Vagina (tissue), 2 donors: ENCODE measurements at regions not wholly inside any gene's neighbourhood (a gene's known extent, or its start where the extent isn't known, plus 50 kb on each side); places are given as distances from the start of the nearest gene placed in this dataset.

ENCODE experiments used
- DNase-seq, 2 donors: peaks; one replicate each; pipeline ENCODE4 v3.0.0-alpha.2; 2017; ENCODE audit errors: extremely low spot score in 2 of 2
- H3K27ac ChIP-seq: fragments of 200-600 bp; sonication (generic); one replicate; pipeline ENCODE4 v1.5.1; 2019
- H3K27me3 ChIP-seq: fragments of 200-600 bp; sonication (generic); one replicate; pipeline ENCODE4 v1.5.1; 2019
- H3K36me3 ChIP-seq, 2 donors: fragments of 200-600 bp; sonication (generic); one replicate each; pipeline ENCODE4 v1.5.1; 2017 to 2019
- H3K4me1 ChIP-seq: fragments of 200-600 bp; sonication (generic); one replicate; pipeline ENCODE4 v1.5.1; 2019
- H3K4me3 ChIP-seq, 2 donors: fragments of 200-600 bp; sonication (generic); 1 replicate in 1 of 2; 2 replicates in 1 of 2; pipeline ENCODE4 v1.5.1; 2016 to 2019
- H3K9me3 ChIP-seq: fragments of 200-600 bp; sonication (generic); one replicate; pipeline ENCODE4 v1.5.1; 2019
- CTCF ChIP-seq, 3 experiments: fragments of 450-650 bp in 2 of 3; fragments of 200-600 bp in 1 of 3; sonication (generic) in 1 of 3; IDR thresholded peaks; one replicate each; pipeline ENCODE4 v1.5.1; 2017 to 2019; ENCODE audit warnings: antibody characterized with exemption in 3 of 3, mild to moderate bottlenecking in 2 of 3, moderate library complexity in 2 of 3
- POLR2A ChIP-seq, 2 donors: fragments of 450-650 bp; IDR thresholded peaks; one replicate each; pipeline ENCODE4 v1.6.1; 2017; ENCODE audit warnings: antibody characterized with exemption in 2 of 2, mild to moderate bottlenecking in 2 of 2, moderate library complexity in 2 of 2
- POLR2AphosphoS5 ChIP-seq, 2 donors: sonication (generic); formaldehyde crosslinking; IDR thresholded peaks; one replicate each; pipeline ENCODE4 v1.9.0; 2017; ENCODE audit warnings: antibody characterized with exemption in 2 of 2, mild to moderate bottlenecking in 2 of 2, low read depth in 1 of 2; ENCODE audit not compliant: insufficient read depth in 1 of 2
- intact Hi-C: fragments of 100-400 bp; cut with DNase I; formaldehyde crosslinking; loops from one replicate; pipeline ENCODE4 v1.15.1; 2023

GRCh38 chr5:88404405-88404804, 135.8 kb upstream of the TMEM161B start:
- Histone ChIP-seq H3K4me1 (no peaks in the 10 kb centered on the region), H3K9me3 (no peaks in the 10 kb centered on the region), H3K4me3 (no peak overlapping the region), H3K36me3 (no peaks in the 10 kb centered on the region), H3K27ac (no peak overlapping the region), H3K27me3 (no peaks in the 10 kb centered on the region)
- intact Hi-C loops: no loop called here
- DNase-seq: no peak
- TF ChIP-seq POLR2A (IDR thresholded peaks at IDR 0.05) (no peak), POLR2AphosphoS5 (IDR thresholded peaks at IDR 0.05; ENCODE audit: insufficient read depth in 1 of 2, low read depth in 1 of 2) (no peak), CTCF (IDR thresholded peaks at IDR 0.05) (no peak)

- TF ChIP-seq CTCF (IDR thresholded peaks at IDR 0.05) (no peak), POLR2A (IDR thresholded peaks at IDR 0.05) (no peak), POLR2AphosphoS5 (IDR thresholded peaks at IDR 0.05; ENCODE audit: insufficient read depth in 1 of 2, low read depth in 1 of 2) (no peak)
- H3K9me3 ChIP-seq: no peaks in the 10 kb centered on the region
- no peaks in the 10 kb centered on the region for H3K4me1 ChIP-seq
- H3K36me3 ChIP-seq: no peaks in the 10 kb centered on the region
- no peak overlapping the region for H3K27ac ChIP-seq
- no peak for DNase-seq
- intact Hi-C loops: no loop called here
- no peak overlapping the region for H3K4me3 ChIP-seq
- H3K27me3 ChIP-seq: no peaks in the 10 kb centered on the region
These were observed 133.0 kb upstream of the TMEM161B start for GRCh38 chr5:88401686-88402085.

GRCh38 chr5:88401228-88401627, 132.6 kb upstream of the TMEM161B start:
- Histone ChIP-seq H3K9me3 (no peaks in the 10 kb centered on the region), H3K27ac (no peak overlapping the region), H3K4me3 (no peak overlapping the region), H3K27me3 (no peaks in the 10 kb centered on the region), H3K36me3 (no peaks in the 10 kb centered on the region), H3K4me1 (no peaks in the 10 kb centered on the region)
- intact Hi-C loops: no loop called here
- TF ChIP-seq POLR2A (IDR thresholded peaks at IDR 0.05): no peak
- TF ChIP-seq POLR2AphosphoS5 (IDR thresholded peaks at IDR 0.05; ENCODE audit: insufficient read depth in 1 of 2, low read depth in 1 of 2): no peak
- no peak for TF ChIP-seq CTCF (IDR thresholded peaks at IDR 0.05)
- DNase-seq: no peak

- no peak overlapping the region for H3K4me3 ChIP-seq
- intact Hi-C loops: no loop called here
These were observed 130.9 kb upstream of the TMEM161B start for GRCh38 chr5:88399561-88399960.

GRCh38 chr5:88398316-88398715, 129.7 kb upstream of the TMEM161B start:
- no peak for TF ChIP-seq POLR2A (IDR thresholded peaks at IDR 0.05)
- no peak for TF ChIP-seq POLR2AphosphoS5 (IDR thresholded peaks at IDR 0.05; ENCODE audit: insufficient read depth in 1 of 2, low read depth in 1 of 2)
- TF ChIP-seq CTCF (IDR thresholded peaks at IDR 0.05): no peak
- H3K27ac ChIP-seq: no peak overlapping the region
- H3K4me1 ChIP-seq: no peaks in the 10 kb centered on the region
- H3K36me3 ChIP-seq: no peaks in the 10 kb centered on the region
- H3K9me3 ChIP-seq: no peaks in the 10 kb centered on the region
- no peak overlapping the region for H3K4me3 ChIP-seq
- no peak for DNase-seq
- H3K27me3 ChIP-seq: no peaks in the 10 kb centered on the region
- intact Hi-C loops: no loop called here

More at GRCh38 chr5:88399561-88399960, 130.9 kb upstream of the TMEM161B start:
- Histone ChIP-seq H3K36me3 (no peaks in the 10 kb centered on the region), H3K9me3 (no peaks in the 10 kb centered on the region), H3K4me1 (no peaks in the 10 kb centered on the region), H3K27me3 (no peaks in the 10 kb centered on the region), H3K27ac (no peak overlapping the region)
- no peak for DNase-seq
- TF ChIP-seq POLR2AphosphoS5 (IDR thresholded peaks at IDR 0.05; ENCODE audit: insufficient read depth in 1 of 2, low read depth in 1 of 2): no peak
- TF ChIP-seq POLR2A (IDR thresholded peaks at IDR 0.05): no peak
- TF ChIP-seq CTCF (IDR thresholded peaks at IDR 0.05): no peak
